Stimulated activated CD4-positive, alpha-beta T cell treated with anti-CD3 and anti-CD28 coated beads, Interleukin-4, amount 100 ng/mL, for 48 hours (primary cell): ENCODE measurements at regions not wholly inside any gene's neighbourhood (a gene's known extent, or its start where the extent isn't known, plus 50 kb on each side); places are given as distances from the start of the nearest gene placed in this dataset.
"Not testable (repeated sequence)": the region's sequence is repeated elsewhere in the genome, so short reads cannot be mapped to it uniquely, and the experiment has no call there.

ENCODE experiments used
- DNase-seq, 2 donors: peaks; one replicate each; pipeline ENCODE4 v3.0.0-alpha.2; 2020; ENCODE audit warnings: low read depth in 2 of 2

DNA sequence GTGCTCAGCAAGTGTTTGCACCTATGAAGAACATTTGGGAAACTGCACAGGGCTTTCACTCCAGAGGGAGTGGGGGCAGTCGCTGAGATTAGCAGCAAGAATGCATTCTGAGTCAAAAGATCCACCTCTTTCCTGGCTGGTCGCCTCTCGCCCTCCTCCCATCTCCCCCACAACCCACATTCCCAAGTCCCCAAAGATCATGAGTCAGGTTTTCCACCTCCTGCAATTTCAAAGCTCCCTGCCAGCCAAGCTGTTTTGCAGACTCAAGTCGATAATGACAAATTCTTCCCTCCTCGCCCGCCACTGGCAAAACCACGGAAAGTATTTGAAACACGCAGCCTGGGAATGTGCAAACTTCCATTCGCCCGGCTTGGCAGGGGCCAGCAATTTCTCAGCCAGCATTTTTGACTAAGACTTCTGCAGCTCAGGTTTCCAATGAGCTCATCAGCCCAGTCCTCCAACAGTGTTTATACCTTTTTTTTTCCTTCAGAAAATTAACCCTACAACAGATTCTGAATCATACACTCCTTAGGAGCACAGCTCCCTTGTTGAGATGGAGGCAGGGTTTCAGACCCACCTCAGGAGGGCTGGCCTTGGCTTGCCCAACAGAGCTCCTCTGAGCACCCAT is 181.4 kb downstream of the SMAD6 start:
- DNase-seq: no peak

DNA sequence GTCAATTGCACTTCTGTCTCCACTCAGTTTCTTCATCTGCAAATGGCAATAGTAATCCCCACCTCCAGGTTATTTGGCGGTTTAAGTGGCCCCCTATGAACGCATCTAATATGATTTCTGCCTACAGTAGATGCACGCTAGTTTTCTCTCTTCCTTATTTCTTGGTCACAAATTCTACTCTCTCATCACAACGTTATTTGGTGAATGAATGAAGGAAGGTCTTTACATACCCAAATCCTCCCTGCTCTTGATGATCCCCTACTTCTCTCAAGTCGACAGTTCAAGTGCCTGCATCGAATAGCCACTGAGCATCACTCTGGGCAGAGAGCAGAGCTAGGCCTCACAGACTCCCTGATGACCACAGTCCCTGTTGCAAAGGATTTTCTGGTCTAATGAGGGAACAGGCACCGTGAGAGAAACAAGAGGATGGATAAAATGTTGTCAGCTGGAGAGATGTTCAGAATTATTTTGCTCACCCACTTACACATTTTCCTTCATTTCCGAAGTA is 181.2 kb upstream of the SMAD3 start:
- no peak for DNase-seq

DNA sequence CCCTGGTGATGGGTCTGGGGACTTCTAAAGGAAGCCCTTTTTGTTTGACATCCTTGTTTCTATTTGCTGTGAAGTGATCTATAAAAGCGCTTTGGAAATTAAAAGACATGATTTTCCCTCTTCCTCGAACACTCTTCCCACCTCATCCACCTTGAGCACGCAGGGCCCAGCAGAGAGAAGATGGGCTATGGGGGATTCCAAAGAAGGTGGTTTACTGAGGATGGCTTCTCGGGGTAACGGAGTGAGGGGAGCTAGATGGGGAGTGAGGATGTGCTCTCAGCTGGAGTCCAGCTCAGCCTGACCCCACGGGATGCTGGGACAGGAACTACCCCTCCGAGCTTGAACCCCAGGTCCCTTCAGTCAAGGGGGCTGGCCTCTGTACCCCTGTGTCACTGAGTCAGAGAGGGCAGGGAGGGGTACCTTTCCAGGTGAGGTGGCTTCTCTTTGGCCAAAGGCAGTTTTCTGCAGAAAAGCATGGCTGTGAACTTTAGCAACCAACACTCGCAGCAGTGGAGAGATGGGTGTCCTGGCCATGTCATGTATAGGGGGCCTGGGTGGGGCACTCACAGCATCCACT is 180.7 kb upstream of the SMAD3 start:
- no peak for DNase-seq

DNA sequence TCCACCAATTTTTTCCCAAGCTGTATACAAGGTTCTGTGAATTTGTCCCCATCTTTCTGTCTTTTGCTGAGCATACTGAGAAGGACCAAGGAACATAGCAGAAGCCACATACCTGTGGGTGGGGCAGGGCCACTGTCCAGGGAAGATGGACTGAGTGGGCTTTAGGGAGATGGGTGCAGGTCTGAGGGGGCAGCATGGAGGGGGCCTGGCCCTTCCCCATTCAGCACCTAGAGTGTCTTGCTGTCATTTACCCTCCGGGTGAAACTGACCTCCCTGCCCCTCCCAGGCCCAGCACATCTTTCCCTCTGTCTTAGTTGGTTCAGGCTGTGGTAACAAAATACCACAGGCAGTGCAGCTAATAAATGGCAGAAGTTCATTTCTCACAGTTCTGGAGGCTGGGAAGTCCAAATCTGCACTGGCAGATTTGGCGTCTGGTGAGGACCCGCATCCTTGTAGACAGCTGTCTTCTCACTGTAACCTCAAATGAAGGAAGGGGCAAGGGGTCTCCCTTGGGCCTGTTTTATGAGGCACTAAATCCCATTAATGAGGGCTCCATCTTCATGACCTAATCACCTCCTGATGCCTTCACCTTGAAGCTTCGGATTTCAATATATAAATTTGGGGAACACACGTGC is 180.0 kb upstream of the SMAD3 start:
- no peak for DNase-seq

DNA sequence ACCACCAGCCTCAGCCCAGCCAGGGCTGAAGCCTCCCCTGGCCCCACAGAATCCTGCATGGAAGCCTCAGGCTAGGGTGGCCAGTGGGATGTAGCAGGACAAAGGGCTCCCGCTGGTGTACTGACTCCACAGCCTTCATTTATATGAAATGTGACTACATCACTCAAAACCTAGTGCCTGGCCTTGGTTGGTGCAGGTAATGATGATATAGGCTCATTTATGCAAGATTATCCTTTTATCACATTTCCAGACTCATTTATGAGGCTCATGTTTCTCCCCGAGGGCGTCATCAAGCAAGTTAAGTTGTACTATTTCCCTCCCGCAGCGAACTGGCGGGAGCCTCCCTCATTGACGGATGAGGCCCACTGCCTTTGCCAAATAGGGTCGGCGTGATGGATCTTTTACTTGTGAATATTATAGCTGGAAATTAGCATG is 179.1 kb upstream of the SMAD3 start:
- DNase-seq: no peak

DNA sequence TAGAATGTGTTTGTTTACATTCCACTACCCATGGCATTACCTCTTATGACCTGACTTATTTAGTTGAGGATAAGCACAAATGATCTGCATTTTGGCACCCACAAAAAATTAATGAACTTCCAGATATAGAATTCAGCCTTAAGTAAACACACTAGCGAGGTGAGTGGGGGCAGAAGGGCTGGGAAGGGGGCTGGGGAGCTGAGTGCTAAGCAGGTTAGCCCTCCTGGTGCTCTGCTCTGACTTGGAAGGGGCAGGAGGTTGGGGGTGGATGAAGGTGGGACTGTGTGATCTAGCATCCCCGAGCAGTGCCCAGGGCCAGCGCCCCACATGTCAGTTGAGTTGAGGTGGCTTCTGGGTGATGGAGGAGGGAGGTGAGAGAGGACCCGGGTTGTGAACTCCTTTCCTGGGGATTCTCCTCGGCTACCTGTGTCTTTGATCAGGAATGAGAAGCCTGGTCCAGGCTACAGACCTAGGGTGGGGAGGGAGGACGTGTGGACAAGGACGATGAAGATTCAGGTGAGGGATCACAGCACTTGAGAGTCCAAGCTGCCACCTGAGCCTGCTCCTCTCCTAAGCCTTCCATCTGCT is 178.6 kb upstream of the SMAD3 start:
- no peak for DNase-seq

DNA sequence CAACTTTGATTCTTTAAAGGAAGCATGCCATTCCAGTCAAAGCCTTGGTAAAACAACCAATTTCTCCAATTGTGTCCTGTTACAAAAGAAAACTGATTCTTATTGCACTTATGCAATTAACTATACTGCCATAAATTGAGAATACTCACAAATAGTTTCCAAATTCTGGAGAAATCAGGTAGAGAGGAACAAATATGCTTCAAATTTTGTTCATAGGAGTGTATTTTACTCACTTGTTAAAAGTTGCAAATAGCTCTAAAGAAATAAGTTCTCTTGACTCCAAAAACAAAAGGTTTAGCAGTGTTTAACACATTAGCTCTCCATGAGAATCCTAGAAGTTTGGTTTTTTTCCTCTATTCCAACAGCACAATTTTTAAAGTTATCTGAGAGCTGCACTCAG is 176.1 kb upstream of the SMAD3 start:
- DNase-seq: not testable (repeated sequence)

DNA sequence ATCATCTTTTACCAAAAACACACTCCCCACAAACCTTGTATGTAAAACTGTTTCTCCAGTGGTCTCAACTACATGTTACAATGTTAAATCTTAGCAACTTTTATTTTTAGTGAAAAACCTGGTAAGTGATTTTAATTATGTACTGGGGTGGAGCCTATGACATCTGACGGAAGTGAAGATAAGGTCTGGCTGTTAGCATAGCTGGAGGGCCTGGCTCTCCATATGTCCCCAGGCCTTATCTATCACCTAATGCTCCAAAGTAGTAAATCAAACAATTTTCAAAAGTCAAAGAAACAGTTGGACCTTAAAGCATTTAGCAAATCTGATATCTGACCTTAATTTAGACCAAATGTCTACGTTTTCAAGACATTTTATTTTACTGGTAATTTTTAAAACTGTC is 173.6 kb upstream of the SMAD3 start:
- no peak for DNase-seq

DNA sequence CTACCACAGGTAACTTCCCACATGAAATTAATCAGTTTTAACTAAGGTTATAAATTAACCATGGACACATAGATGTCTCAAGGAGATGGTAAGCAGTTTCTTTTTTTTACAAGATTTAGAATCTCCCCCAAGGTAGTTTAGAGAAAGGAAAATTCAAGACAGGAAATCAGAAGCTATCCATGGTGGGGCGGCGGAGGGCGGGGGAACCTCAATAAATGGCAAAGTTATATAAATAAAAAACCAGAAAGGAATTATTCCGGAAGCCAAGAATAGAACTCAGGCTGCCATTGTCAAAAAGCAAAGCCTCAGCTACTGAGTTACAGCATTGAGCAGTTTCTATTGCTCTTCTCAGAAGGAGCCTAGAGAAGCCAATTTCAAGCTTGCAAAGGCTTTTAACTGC is 172.1 kb upstream of the SMAD3 start:
- no peak for DNase-seq

DNA sequence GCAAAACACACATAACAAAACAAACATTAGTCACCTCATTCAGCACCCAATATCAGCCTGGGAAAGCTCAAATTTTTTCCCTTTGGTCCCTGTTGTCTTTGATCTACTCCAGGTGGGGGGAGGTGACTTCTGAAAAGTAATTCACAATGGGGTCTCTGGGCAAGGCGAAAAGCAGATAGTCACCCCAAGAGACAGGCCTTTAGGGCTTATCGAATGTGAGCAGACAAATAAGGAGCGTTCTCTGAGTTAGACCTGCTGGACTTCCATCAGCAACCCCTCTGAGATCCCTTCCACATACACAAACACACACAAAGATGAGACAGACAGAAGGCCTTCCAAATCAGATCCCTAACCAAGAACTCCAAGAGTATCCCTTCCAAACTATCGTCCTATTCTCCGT is 171.0 kb upstream of the SMAD3 start:
- no peak for DNase-seq

DNA sequence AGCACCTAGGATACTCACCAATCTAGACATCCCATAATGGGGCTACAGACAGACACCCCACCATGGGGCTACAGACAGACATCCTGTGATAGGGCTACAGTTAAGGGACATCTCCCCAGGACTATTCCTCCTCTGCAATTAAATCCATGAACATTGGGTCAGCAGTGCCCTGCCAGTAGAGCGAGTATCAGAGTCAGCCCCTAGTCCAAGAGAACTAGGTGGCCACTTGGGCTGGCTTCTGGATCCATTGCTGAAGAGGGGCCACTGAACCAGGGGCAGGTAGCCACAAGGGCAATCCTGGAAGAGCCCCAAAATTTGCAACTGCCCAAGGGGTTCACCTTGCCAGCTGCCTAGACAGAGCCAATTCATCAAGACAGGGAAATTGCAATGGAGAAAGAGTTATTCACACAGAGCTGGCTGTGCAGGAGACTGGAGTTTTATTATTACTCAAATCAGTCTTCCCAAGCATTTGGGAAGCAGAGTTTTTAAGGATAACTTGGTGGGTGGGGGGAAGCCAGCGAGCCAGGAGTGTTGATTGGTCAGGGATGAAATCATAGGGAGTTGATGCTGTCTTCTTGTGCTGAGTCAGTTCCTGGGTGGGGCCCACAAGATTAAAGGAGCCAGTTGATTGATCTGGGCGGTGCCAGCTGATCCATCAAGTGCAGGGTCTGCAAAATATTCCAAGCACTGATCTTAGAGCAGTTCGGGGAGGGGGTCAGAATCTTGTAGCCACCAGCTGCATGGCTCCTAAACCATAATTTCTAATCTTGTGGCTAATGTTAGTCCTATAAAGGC is 170.2 kb upstream of the SMAD3 start:
- no peak for DNase-seq

DNA sequence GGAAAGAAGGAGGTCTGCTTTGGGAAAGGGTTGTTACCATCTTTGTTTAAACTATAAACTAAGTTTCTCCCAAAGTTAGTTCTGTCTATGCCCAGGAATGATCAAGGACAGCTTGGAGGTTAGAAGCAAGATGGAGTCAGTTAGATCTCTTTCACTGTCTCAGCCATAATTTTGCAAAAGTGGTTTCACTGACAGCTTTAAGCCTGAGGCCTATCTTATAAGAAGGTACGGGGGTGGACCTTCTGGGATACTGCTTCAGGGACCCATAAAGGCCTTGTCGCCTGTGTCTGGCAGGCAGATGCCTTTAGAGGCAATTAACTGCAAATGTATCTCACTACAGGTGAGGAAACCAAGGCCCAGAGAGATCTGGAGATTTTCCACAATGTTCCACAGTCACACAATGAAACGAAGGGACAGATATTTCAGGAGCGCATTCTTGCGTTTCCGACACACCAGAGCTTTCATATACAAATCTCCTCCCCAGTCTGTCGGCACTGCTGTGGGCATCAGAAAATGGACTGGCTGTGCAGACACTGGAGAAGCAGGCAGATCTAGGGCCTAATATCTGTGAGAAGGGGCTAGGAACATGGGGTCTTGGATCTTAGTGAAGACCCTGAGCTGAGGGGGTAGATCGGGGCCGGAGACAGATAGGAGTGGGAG is 169.5 kb upstream of the SMAD3 start:
- no peak for DNase-seq

DNA sequence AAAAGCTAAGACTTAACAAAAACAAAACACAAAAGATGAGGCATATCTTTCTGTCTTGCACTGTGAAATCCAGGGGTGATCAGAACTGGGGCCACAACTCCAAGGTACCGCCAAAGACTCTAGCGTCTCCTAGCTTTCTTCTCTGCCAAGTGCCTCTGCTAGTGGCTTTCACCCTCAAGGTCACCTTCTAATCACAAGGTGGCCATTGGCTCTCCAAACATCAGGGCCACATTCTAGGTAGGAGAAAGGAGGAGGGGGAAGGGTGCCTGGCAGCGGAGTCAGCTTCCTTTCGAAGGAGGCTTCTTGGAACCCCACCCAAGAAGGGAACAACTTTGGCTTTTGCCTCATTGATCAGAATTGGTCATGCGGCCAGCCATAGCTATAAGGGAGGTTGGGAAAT is 168.8 kb upstream of the SMAD3 start:
- DNase-seq: no peak

DNA sequence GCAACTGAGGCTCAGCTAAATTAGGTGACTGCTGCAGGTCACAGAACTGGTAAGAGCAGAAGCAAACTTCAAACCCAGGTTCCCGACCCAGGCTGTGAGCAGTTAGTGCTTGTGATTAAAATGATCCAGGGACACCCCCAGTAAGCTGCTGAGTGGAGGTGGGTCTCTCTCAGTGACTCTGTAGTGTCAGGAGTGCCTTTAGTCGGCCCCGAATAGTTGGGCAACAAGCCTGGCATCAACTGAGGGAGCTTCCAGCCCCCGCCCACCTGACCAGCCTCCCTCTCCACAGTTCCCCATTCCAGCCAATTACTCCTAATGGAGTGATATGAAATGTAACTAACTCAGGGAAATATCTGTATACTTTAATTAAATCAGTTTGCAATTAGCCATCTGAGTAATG is 168.0 kb upstream of the SMAD3 start:
- DNase-seq: no peak

DNA sequence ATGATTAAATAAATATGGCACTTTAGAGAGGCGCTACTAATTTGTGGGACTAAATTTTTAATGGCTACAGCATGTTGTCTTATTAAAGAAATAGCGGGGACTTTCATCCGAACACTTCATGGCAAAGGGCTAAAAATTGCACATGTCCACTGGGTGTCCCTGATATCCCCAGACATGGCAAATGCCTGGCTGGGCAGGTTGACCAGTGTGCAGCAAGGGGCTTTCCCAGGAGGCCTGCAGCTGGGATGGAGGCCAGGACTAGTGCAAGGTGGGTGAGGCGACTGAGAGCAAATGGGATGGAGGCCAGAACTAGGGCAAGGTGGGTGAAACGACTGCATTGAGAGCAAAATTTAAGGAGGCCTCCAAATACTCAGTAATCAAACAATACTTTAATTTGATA is 167.4 kb upstream of the SMAD3 start:
- no peak for DNase-seq

DNA sequence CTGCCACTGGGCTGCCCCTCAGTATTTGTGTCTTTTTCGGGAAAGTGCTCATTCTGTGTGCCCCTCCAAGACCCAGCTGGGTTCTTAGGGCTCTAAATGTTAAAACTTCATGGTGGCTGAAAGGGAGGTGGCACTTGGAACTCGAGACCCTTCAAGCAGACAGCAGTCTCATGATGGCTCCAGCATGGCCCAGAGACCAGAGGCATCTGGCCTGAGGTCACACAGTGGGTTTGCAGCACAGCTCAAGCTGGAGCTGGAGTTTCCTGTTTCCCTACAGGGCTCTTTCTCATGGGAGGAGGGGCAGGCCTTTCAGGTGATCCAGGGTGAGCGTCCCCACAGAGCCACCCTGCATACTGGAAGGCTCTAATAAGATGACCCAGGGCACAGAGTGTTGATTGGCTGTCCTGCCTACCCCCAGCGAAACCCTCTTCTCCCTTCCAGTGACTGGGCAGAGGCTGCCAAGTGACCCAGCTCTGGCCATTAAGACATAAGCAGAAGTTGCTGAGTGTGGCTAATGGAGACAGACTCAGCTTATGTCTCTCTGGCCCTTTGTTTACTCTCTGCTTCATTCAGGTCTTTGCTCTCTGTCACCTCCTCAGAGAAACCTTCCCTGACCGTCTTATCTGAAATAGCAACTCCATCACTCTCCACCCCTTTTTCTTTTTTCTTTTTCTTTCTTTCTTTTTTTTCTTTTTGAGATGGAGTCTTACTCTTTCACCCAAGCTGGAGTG is 166.6 kb upstream of the SMAD3 start:
- DNase-seq: no peak

DNA sequence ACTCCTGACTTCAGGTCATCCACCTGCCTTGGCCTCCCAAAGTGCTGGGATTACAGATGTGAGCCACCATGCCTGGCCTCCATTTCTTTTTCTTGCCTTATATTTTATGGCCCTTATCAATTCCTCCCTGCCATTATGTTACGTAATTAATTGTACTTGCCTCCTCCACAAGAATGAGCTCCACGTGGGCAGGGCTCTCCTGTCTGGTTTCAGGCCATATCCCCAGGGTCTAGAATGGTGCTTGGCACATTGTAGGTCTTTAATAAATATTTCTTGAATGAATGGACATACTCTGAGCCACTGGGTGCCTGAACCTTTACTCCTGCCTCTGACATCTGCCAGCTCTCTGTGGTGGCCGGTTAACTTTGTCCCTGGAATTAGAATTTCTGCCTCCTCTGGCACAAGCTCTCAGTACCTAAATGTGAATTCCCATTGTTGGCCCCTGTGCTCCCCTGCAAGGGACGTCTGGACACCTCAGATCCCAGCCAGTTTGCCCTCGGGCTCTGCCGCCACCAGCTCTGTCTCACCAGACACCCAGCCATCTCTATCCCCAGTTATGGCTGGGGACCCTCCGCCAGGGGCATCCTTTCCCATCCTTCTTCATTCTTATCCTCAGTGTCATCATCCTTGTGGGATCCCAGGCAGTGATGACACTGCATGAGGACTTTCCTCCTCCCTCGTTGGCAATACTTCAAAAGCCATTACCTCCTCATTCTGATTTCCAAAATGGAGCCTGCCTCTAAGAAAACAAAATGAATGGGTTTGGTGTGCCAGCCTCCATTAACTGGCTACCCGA is 165.6 kb upstream of the SMAD3 start:
- no peak for DNase-seq

DNA sequence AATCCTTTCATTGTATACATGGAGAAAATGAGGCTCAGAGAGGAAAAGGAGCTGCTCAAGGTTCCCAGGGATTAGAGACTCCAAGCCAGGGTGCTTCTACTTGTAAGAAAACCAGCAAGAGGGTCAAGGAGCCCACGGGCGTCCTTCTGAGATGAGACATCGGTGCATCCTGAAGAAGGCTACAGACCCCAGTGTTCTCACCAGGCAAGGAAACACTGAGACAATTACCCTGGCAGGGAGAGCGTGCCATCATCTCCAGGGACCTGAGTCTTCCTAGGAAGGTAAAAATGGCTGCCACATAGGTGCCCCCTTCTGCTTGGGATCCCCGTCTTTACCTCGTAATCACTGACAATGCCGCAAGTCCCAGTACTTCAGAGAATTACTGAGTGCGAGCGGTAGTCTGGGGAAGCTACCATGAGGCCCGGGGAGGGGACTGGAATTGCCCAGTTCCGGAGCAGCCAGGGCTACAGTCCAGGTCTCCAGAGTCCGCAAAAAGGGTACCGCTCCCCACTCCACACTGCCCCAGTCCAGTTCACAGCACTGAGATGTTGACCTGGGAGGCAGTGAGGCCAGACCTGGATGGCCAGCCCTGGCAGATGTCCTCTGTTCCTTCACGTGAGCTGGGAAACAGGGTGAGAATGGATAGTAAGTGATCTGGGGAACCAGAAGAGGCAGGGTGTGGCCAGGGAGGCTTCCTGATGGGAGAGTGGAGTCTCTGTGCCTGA is 164.7 kb upstream of the SMAD3 start:
- no peak for DNase-seq

DNA sequence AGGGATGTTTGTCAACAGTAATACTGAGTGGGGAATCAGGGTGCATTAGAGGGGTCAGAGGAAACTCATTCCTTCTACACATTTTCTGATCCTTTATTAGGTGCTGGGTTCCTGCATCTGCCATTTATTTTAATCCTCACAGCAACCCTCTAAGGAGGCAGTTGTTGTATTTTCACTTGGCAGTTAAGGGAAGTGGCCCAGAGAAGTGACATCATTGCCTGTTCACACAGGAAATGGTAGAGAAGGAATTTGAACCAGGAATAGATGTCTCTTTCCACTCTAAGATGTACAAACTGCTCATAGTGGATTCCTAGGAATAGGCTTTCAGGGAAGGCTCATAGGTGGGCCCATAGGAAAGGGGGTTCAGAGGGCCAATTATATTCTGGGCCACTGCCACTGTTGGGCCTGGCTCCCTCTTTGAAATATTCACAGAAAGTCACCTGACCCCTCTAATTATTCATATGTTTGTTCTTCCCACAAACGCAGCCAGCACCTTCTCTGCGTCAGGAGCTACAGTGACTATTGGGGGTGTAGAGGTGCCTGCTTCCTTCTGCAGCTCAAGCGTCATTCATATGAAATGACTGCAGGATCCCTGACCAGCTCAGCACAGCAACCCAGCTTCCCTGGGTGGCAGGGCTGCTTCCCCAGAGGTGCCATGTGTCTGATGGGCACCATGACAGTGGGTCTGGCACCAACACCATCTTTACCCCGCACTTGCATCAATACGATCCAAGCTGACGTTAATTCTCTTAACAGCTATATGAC is 163.9 kb upstream of the SMAD3 start:
- DNase-seq: no peak
